ENCODE measurements at regions not wholly inside any gene's neighbourhood (a gene's known extent, or its start where the extent isn't known, plus 50 kb on each side); places are given as distances from the start of the nearest gene placed in this dataset.
"Not testable (repeated sequence)": the region's sequence is repeated elsewhere in the genome, so short reads cannot be mapped to it uniquely, and the experiment has no call there.

- no peaks in the 10 kb centered on the region for H3K4me1 ChIP-seq (ENCODE audit: control insufficient read depth in 2 of 2, insufficient read depth in 2 of 2, low read length in 1 of 2)
- no peaks in the 10 kb centered on the region for H3K27me3 ChIP-seq (ENCODE audit: control insufficient read depth in 1 of 2, insufficient read depth in 2 of 2, low read length in 2 of 2)
- H3K4me3 ChIP-seq (ENCODE audit: low read depth in 1 of 2, low read length in 2 of 2) = no peak overlapping the region
- H3K36me3 ChIP-seq (ENCODE audit: control insufficient read depth in 2 of 2, insufficient read depth in 2 of 2, low read length in 1 of 2) = no peaks in the 10 kb centered on the region
- H3K27ac ChIP-seq (ENCODE audit: low read depth in 2 of 2, low read length in 1 of 2) = no peak overlapping the region
- 89 to 90% methylated on average over 2 of the region's 2 CpGs for WGBS, 2 donors
- H3K9me3 ChIP-seq (ENCODE audit: control insufficient read depth in 2 of 2, insufficient read depth in 1 of 2, low read depth in 1 of 2, low read length in 1 of 2) = no peaks in the 10 kb centered on the region
These were observed 231.0 kb upstream of the PIK3R1 start for GRCh38 chr5:67984546-67984945.

- Histone ChIP-seq H3K4me3 (ENCODE audit: low read depth in 1 of 2, low read length in 2 of 2) (no peak overlapping the region), H3K27me3 (ENCODE audit: control insufficient read depth in 1 of 2, insufficient read depth in 2 of 2, low read length in 2 of 2) (no peaks in the 10 kb centered on the region), H3K4me1 (ENCODE audit: control insufficient read depth in 2 of 2, insufficient read depth in 2 of 2, low read length in 1 of 2) (no peaks in the 10 kb centered on the region), H3K9me3 (ENCODE audit: control insufficient read depth in 2 of 2, insufficient read depth in 1 of 2, low read depth in 1 of 2, low read length in 1 of 2) (no peaks in the 10 kb centered on the region), H3K36me3 (ENCODE audit: control insufficient read depth in 2 of 2, insufficient read depth in 2 of 2, low read length in 1 of 2) (no peaks in the 10 kb centered on the region), H3K27ac (ENCODE audit: low read depth in 2 of 2, low read length in 1 of 2) (no peak overlapping the region)
- WGBS, 2 donors = 88 to 92% methylated on average over 7 of the region's 7 CpGs
These were observed 232.1 kb upstream of the PIK3R1 start for GRCh38 chr5:67983251-67984110.

GRCh38 chr5:67982160-67982559, 233.4 kb upstream of the PIK3R1 start:
- H3K27me3 ChIP-seq (ENCODE audit: control insufficient read depth in 1 of 2, insufficient read depth in 2 of 2, low read length in 2 of 2); H3K9me3 ChIP-seq (ENCODE audit: control insufficient read depth in 2 of 2, insufficient read depth in 1 of 2, low read depth in 1 of 2, low read length in 1 of 2); H3K27ac ChIP-seq (ENCODE audit: low read depth in 2 of 2, low read length in 1 of 2); H3K36me3 ChIP-seq (ENCODE audit: control insufficient read depth in 2 of 2, insufficient read depth in 2 of 2, low read length in 1 of 2); H3K4me1 ChIP-seq (ENCODE audit: control insufficient read depth in 2 of 2, insufficient read depth in 2 of 2, low read length in 1 of 2); H3K4me3 ChIP-seq (ENCODE audit: low read depth in 1 of 2, low read length in 2 of 2): not testable (repeated sequence)
- 86 to 90% methylated on average over 4 of the region's 4 CpGs for WGBS, 2 donors

GRCh38 chr5:67978171-67978570, 237.4 kb upstream of the PIK3R1 start:
- WGBS, 2 donors = 61 to 78% methylated on average over 2 of the region's 2 CpGs
- no peaks in the 10 kb centered on the region for H3K9me3 ChIP-seq (ENCODE audit: control insufficient read depth in 2 of 2, insufficient read depth in 1 of 2, low read depth in 1 of 2, low read length in 1 of 2)
- no peak overlapping the region for H3K4me3 ChIP-seq (ENCODE audit: low read depth in 1 of 2, low read length in 2 of 2)
- H3K27ac ChIP-seq (ENCODE audit: low read depth in 2 of 2, low read length in 1 of 2) = no peak overlapping the region
- no peaks in the 10 kb centered on the region for H3K27me3 ChIP-seq (ENCODE audit: control insufficient read depth in 1 of 2, insufficient read depth in 2 of 2, low read length in 2 of 2)
- no peaks in the 10 kb centered on the region for H3K4me1 ChIP-seq (ENCODE audit: control insufficient read depth in 2 of 2, insufficient read depth in 2 of 2, low read length in 1 of 2)
- H3K36me3 ChIP-seq (ENCODE audit: control insufficient read depth in 2 of 2, insufficient read depth in 2 of 2, low read length in 1 of 2) = no peaks in the 10 kb centered on the region

- WGBS, 2 donors = 78 to 80% methylated on average over 5 of the region's 5 CpGs
- no peak overlapping the region for H3K27ac ChIP-seq (ENCODE audit: low read depth in 2 of 2, low read length in 1 of 2)
- H3K9me3 ChIP-seq (ENCODE audit: control insufficient read depth in 2 of 2, insufficient read depth in 1 of 2, low read depth in 1 of 2, low read length in 1 of 2) = no peaks in the 10 kb centered on the region
- H3K4me3 ChIP-seq (ENCODE audit: low read depth in 1 of 2, low read length in 2 of 2) = no peak overlapping the region
- no peaks in the 10 kb centered on the region for H3K4me1 ChIP-seq (ENCODE audit: control insufficient read depth in 2 of 2, insufficient read depth in 2 of 2, low read length in 1 of 2)
- no peaks in the 10 kb centered on the region for H3K36me3 ChIP-seq (ENCODE audit: control insufficient read depth in 2 of 2, insufficient read depth in 2 of 2, low read length in 1 of 2)
- no peaks in the 10 kb centered on the region for H3K27me3 ChIP-seq (ENCODE audit: control insufficient read depth in 1 of 2, insufficient read depth in 2 of 2, low read length in 2 of 2)
These were observed 238.5 kb upstream of the PIK3R1 start for GRCh38 chr5:67976891-67977601.

GRCh38 chr5:67976181-67976580, 239.4 kb upstream of the PIK3R1 start:
- H3K27ac ChIP-seq (ENCODE audit: low read depth in 2 of 2, low read length in 1 of 2) = no peak overlapping the region
- H3K4me1 ChIP-seq (ENCODE audit: control insufficient read depth in 2 of 2, insufficient read depth in 2 of 2, low read length in 1 of 2) = no peaks in the 10 kb centered on the region
- H3K27me3 ChIP-seq (ENCODE audit: control insufficient read depth in 1 of 2, insufficient read depth in 2 of 2, low read length in 2 of 2) = no peaks in the 10 kb centered on the region
- WGBS, 2 donors = 68 to 69% methylated on average over 1 of the region's 1 CpG
- H3K4me3 ChIP-seq (ENCODE audit: low read depth in 1 of 2, low read length in 2 of 2) = no peak overlapping the region
- no peaks in the 10 kb centered on the region for H3K9me3 ChIP-seq (ENCODE audit: control insufficient read depth in 2 of 2, insufficient read depth in 1 of 2, low read depth in 1 of 2, low read length in 1 of 2)
- no peaks in the 10 kb centered on the region for H3K36me3 ChIP-seq (ENCODE audit: control insufficient read depth in 2 of 2, insufficient read depth in 2 of 2, low read length in 1 of 2)

GRCh38 chr5:67974471-67974870, 241.1 kb upstream of the PIK3R1 start:
- Histone ChIP-seq H3K36me3 (ENCODE audit: control insufficient read depth in 2 of 2, insufficient read depth in 2 of 2, low read length in 1 of 2) (no peaks in the 10 kb centered on the region), H3K4me1 (ENCODE audit: control insufficient read depth in 2 of 2, insufficient read depth in 2 of 2, low read length in 1 of 2) (no peaks in the 10 kb centered on the region), H3K4me3 (ENCODE audit: low read depth in 1 of 2, low read length in 2 of 2) (no peak overlapping the region), H3K27me3 (ENCODE audit: control insufficient read depth in 1 of 2, insufficient read depth in 2 of 2, low read length in 2 of 2) (no peaks in the 10 kb centered on the region), H3K9me3 (ENCODE audit: control insufficient read depth in 2 of 2, insufficient read depth in 1 of 2, low read depth in 1 of 2, low read length in 1 of 2) (no peaks in the 10 kb centered on the region), H3K27ac (ENCODE audit: low read depth in 2 of 2, low read length in 1 of 2) (no peak overlapping the region)

GRCh38 chr5:67974054-67974453, 241.5 kb upstream of the PIK3R1 start:
- H3K36me3 ChIP-seq (ENCODE audit: control insufficient read depth in 2 of 2, insufficient read depth in 2 of 2, low read length in 1 of 2) = no peaks in the 10 kb centered on the region
- no peaks in the 10 kb centered on the region for H3K27me3 ChIP-seq (ENCODE audit: control insufficient read depth in 1 of 2, insufficient read depth in 2 of 2, low read length in 2 of 2)
- no peaks in the 10 kb centered on the region for H3K4me1 ChIP-seq (ENCODE audit: control insufficient read depth in 2 of 2, insufficient read depth in 2 of 2, low read length in 1 of 2)
- H3K9me3 ChIP-seq (ENCODE audit: control insufficient read depth in 2 of 2, insufficient read depth in 1 of 2, low read depth in 1 of 2, low read length in 1 of 2) = no peaks in the 10 kb centered on the region
- H3K4me3 ChIP-seq (ENCODE audit: low read depth in 1 of 2, low read length in 2 of 2) = no peak overlapping the region
- H3K27ac ChIP-seq (ENCODE audit: low read depth in 2 of 2, low read length in 1 of 2) = no peak overlapping the region

- no peaks in the 10 kb centered on the region for H3K36me3 ChIP-seq (ENCODE audit: control insufficient read depth in 2 of 2, insufficient read depth in 2 of 2, low read length in 1 of 2)
- H3K9me3 ChIP-seq (ENCODE audit: control insufficient read depth in 2 of 2, insufficient read depth in 1 of 2, low read depth in 1 of 2, low read length in 1 of 2) = no peaks in the 10 kb centered on the region
- H3K27me3 ChIP-seq (ENCODE audit: control insufficient read depth in 1 of 2, insufficient read depth in 2 of 2, low read length in 2 of 2) = no peaks in the 10 kb centered on the region
- WGBS, 2 donors = 48 to 57% methylated on average over 5 of the region's 5 CpGs
- H3K4me1 ChIP-seq (ENCODE audit: control insufficient read depth in 2 of 2, insufficient read depth in 2 of 2, low read length in 1 of 2) = no peaks in the 10 kb centered on the region
- peak overlapping the region in 1 of 2 donors; percentile 42 for H3K27ac ChIP-seq (ENCODE audit: low read depth in 2 of 2, low read length in 1 of 2)
- H3K4me3 ChIP-seq (ENCODE audit: low read depth in 1 of 2, low read length in 2 of 2) = no peak overlapping the region
These were observed 243.4 kb upstream of the PIK3R1 start for GRCh38 chr5:67971971-67972821.
